ENCODE measurements at regions not wholly inside any gene's neighbourhood (a gene's known extent, or its start where the extent isn't known, plus 50 kb on each side); places are given as distances from the start of the nearest gene placed in this dataset.

DNA sequence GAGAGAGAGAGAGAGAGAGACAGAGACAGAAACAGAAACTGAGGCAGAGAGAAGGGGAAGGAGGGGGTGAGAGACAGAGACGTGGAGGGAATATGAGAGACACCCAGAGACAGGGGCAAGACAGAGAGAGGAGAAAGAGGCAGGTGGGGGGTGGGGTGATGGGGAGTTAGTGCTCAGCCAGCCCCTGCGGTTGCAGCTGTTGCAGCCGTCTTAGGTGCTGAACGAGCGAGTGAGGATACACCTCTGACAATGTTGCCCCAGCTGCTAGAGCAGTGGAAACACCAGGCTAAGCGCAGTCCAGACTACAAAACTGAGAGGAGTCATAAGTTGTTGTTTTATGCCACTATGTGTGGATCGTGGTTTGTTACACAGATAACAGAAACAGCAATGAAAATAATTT is 328.2 kb upstream of the SHH start:
- no peaks in the 10 kb centered on the region for H3K27me3 ChIP-seq (ENCODE audit: control insufficient read depth in 2 of 2, insufficient read depth in 2 of 2, low read length in 2 of 2)
- no TSS peak for BruUV-seq (replicated peaks)
- intact Hi-C loops (cut with micrococcal nuclease), result no loop called here
- no peaks in the 10 kb centered on the region for H4K20me1 ChIP-seq (replicated peaks; ENCODE audit: control insufficient read depth, extremely low read depth, insufficient read depth, low read length)
- no peak for FAIRE-seq
- no peak overlapping the region for H3K4me3 ChIP-seq (replicated peaks in 1 of 3; ENCODE audit: insufficient read depth in 1 of 3, low read depth in 1 of 3, low read length in 3 of 3)
- H3K9me1 ChIP-seq (replicated peaks; ENCODE audit: control insufficient read depth, extremely low read depth, insufficient read depth, low read length), result no peaks in the 10 kb centered on the region
- DNase-seq (ENCODE audit: low read depth, low spot score), result no peak
- ChIA-PET POLR2A (no interaction called here), CTCF (no interaction called here)
- no peak for TF ChIP-seq FOS (IDR thresholded peaks at IDR 0.05; ENCODE audit: borderline replicate concordance, insufficient read depth, low read length)
- TF ChIP-seq POLR2A (IDR thresholded peaks at IDR 0.05; ENCODE audit: low read depth, low read length), result no peak
- TF ChIP-seq, protein P1, sequence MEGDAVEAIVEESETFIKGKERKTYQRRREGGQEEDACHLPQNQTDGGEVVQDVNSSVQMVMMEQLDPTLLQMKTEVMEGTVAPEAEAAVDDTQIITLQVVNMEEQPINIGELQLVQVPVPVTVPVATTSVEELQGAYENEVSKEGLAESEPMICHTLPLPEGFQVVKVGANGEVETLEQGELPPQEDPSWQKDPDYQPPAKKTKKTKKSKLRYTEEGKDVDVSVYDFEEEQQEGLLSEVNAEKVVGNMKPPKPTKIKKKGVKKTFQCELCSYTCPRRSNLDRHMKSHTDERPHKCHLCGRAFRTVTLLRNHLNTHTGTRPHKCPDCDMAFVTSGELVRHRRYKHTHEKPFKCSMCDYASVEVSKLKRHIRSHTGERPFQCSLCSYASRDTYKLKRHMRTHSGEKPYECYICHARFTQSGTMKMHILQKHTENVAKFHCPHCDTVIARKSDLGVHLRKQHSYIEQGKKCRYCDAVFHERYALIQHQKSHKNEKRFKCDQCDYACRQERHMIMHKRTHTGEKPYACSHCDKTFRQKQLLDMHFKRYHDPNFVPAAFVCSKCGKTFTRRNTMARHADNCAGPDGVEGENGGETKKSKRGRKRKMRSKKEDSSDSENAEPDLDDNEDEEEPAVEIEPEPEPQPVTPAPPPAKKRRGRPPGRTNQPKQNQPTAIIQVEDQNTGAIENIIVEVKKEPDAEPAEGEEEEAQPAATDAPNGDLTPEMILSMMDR (IDR thresholded peaks at IDR 0.05; ENCODE audit: extremely low read depth in 1 of 2, insufficient read depth in 1 of 2, low read depth in 1 of 2, low read length in 2 of 2), result no peak
- no peak for TF ChIP-seq GATA2 (IDR thresholded peaks at IDR 0.05; ENCODE audit: insufficient read depth, insufficient read length, low read depth, low read length)
- TF ChIP-seq POLR2AphosphoS5 (IDR thresholded peaks at IDR 0.05; ENCODE audit: insufficient read depth, low read depth, low read length), result no peak
- TF ChIP-seq, protein P2, sequence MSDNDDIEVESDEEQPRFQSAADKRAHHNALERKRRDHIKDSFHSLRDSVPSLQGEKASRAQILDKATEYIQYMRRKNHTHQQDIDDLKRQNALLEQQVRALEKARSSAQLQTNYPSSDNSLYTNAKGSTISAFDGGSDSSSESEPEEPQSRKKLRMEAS (IDR thresholded peaks at IDR 0.05; ENCODE audit: insufficient read depth, insufficient read length), result no peak
- no peak for TF ChIP-seq MYC (IDR thresholded peaks at IDR 0.05; ENCODE audit: low read depth, low read length)
- TF ChIP-seq EZH2 (IDR thresholded peaks at IDR 0.05; ENCODE audit: borderline replicate concordance, low read depth, low read length, severe bottlenecking), result no peak
- TF ChIP-seq JUN (IDR thresholded peaks at IDR 0.05; ENCODE audit: borderline replicate concordance, insufficient read depth, insufficient read length, low read depth), result no peak
- H3K79me2 ChIP-seq (ENCODE audit: control insufficient read depth, insufficient read depth, low read length), result no peaks in the 10 kb centered on the region
- no peak overlapping the region for H2AFZ ChIP-seq (ENCODE audit: low read depth, low read length)
- dilution Hi-C loops (cut with MboI; ENCODE audit: extremely low pct_ligation_motif_present, low sequenced_read_pairs), result no loop called here
- no peaks in the 10 kb centered on the region for H3K36me3 ChIP-seq (ENCODE audit: control insufficient read depth in 2 of 2, extremely low read depth in 1 of 2, insufficient read depth in 2 of 2, low read length in 2 of 2)
- no peaks in the 10 kb centered on the region for H3K4me1 ChIP-seq (ENCODE audit: control insufficient read depth, extremely low read depth, insufficient read depth, low read length)
- no peak overlapping the region for H3K9ac ChIP-seq (replicated peaks; ENCODE audit: extremely low read depth, insufficient read depth, low read length)
- no peak overlapping the region for H3K27ac ChIP-seq (ENCODE audit: insufficient read depth, low read depth, low read length)
- H3K9me3 ChIP-seq (replicated peaks; ENCODE audit: control insufficient read depth, insufficient read depth, low read length), result peaks cover 4% of the 10 kb centered on the region
- H3K4me2 ChIP-seq (ENCODE audit: insufficient read depth, low read length), result no peak overlapping the region
